Esophagus muscularis mucosa (tissue), 4 donors: ENCODE measurements at regions not wholly inside any gene's neighbourhood (a gene's known extent, or its start where the extent isn't known, plus 50 kb on each side); places are given as distances from the start of the nearest gene placed in this dataset.

Source experiments
- DNase-seq: peaks from one replicate; pipeline ENCODE4 v3.0.0-alpha.2; 2017; ENCODE audit errors: extremely low spot score
- H3K27ac ChIP-seq, 4 donors: fragments of 200-600 bp; sonication (generic); replicated peaks in 1 of 4; 1 replicate in 3 of 4; 2 replicates in 1 of 4; pipeline ENCODE4 v1.5.1; 2016 to 2019; ENCODE audit warnings: mild to moderate bottlenecking in 1 of 4
- H3K27me3 ChIP-seq, 4 donors: fragments of 200-600 bp; sonication (generic); one replicate each; pipeline versions ENCODE4 v1.5.1 to v1.6.0; 2016 to 2019
- H3K36me3 ChIP-seq, 4 donors: fragments of 200-600 bp; sonication (generic); one replicate each; pipeline ENCODE4 v1.5.1; 2016 to 2019
- H3K4me1 ChIP-seq, 4 donors: fragments of 200-600 bp; sonication (generic); one replicate each; pipeline ENCODE4 v1.5.1; 2016 to 2019
- H3K4me3 ChIP-seq, 4 donors: fragments of 200-600 bp; sonication (generic); 1 replicate in 2 of 4; 2 replicates in 2 of 4; pipeline ENCODE4 v1.5.1; 2016 to 2019; ENCODE audit warnings: mild to moderate bottlenecking in 4 of 4, moderate library complexity in 1 of 4
- H3K9me3 ChIP-seq, 4 donors: fragments of 200-600 bp; sonication (generic); 1 replicate in 3 of 4; 2 replicates in 1 of 4; pipeline ENCODE4 v1.5.1; 2016 to 2019
- CTCF ChIP-seq, 3 experiments: fragments of 200-600 bp in 2 of 3; fragments of 450-650 bp in 1 of 3; sonication (generic) in 2 of 3; IDR thresholded peaks; one replicate each; pipeline ENCODE4 v1.5.1; 2017 to 2019; ENCODE audit warnings: antibody characterized with exemption in 3 of 3, mild to moderate bottlenecking in 2 of 3, moderate library complexity in 1 of 3
- EP300 ChIP-seq: sonication (generic); formaldehyde crosslinking; IDR thresholded peaks from one replicate; pipeline ENCODE4 v1.6.1; 2017; ENCODE audit warnings: antibody characterized with exemption
- POLR2A ChIP-seq: fragments of 450-650 bp; IDR thresholded peaks from one replicate; pipeline ENCODE4 v1.6.1; 2017; ENCODE audit warnings: antibody characterized with exemption, moderate library complexity, mild to moderate bottlenecking, low read depth
- POLR2AphosphoS5 ChIP-seq, 2 donors: sonication (generic); formaldehyde crosslinking; IDR thresholded peaks; one replicate each; pipeline ENCODE4 v1.6.1; 2017; ENCODE audit warnings: antibody characterized with exemption in 2 of 2
- WGBS: methylation state at CpG from one replicate; pipeline ENCODE4 v1.1.5; 2018; 5-methylcytosine and 5-hydroxymethylcytosine counted together
- intact Hi-C: fragments of 100-400 bp; cut with DNase I; formaldehyde crosslinking; loops from one replicate; pipeline ENCODE4 v1.15.1; 2023

GRCh38 chr6:71080826-71081225, 124.0 kb upstream of the B3GAT2 start:
- H3K4me1 ChIP-seq, result peaks cover 0 to 6% (median 0%) of the 10 kb centered on the region in 4 donors
- H3K9me3 ChIP-seq, result peaks cover 0 to 11% (median 4%) of the 10 kb centered on the region in 4 donors
- WGBS, result 36% methylated on average over 4 of the region's 4 CpGs
- H3K4me3 ChIP-seq, result no peak overlapping the region
- no peak for DNase-seq
- no peak for TF ChIP-seq POLR2A
- TF ChIP-seq EP300, result no peak
- no peak for TF ChIP-seq POLR2AphosphoS5 (IDR thresholded peaks at IDR 0.05)
- no peak for TF ChIP-seq CTCF (IDR thresholded peaks at IDR 0.05)
- H3K27me3 ChIP-seq, result no peaks in the 10 kb centered on the region
- H3K27ac ChIP-seq, result no peak overlapping the region
- no peaks in the 10 kb centered on the region for H3K36me3 ChIP-seq
- intact Hi-C loops, result no loop called here

- Histone ChIP-seq H3K27ac (no peak overlapping the region), H3K4me1 (peaks cover 0 to 6% (median 0%) of the 10 kb centered on the region in 4 donors), H3K9me3 (peaks cover 0 to 11% (median 4%) of the 10 kb centered on the region in 4 donors), H3K4me3 (peak overlapping the region; percentile 9 to 36 (median 20)), H3K27me3 (no peaks in the 10 kb centered on the region), H3K36me3 (no peaks in the 10 kb centered on the region)
- 50% methylated on average over 6 of the region's 6 CpGs for WGBS
- TF ChIP-seq POLR2A (no peak), CTCF (IDR thresholded peaks at IDR 0.05) (no peak), EP300 (no peak), POLR2AphosphoS5 (IDR thresholded peaks at IDR 0.05) (no peak)
- no peak for DNase-seq
- intact Hi-C loops, result no loop called here
Observed at GRCh38 chr6:71082033-71082650, 125.3 kb upstream of the B3GAT2 start.

GRCh38 chr6:71083308-71083820, 126.5 kb upstream of the B3GAT2 start:
- intact Hi-C loops, result no loop called here
- DNase-seq, result no peak
- Histone ChIP-seq H3K9me3 (no peaks in the 10 kb centered on the region), H3K4me3 (no peak overlapping the region), H3K36me3 (no peaks in the 10 kb centered on the region), H3K27ac (no peak overlapping the region), H3K4me1 (peaks cover 0 to 6% (median 0%) of the 10 kb centered on the region in 4 donors), H3K27me3 (no peaks in the 10 kb centered on the region)
- 59% methylated on average over 6 of the region's 6 CpGs for WGBS
- no peak for TF ChIP-seq CTCF (IDR thresholded peaks at IDR 0.05)
- no peak for TF ChIP-seq POLR2A
- TF ChIP-seq EP300, result no peak
- no peak for TF ChIP-seq POLR2AphosphoS5 (IDR thresholded peaks at IDR 0.05)

GRCh38 chr6:71088166-71088565, 131.3 kb upstream of the B3GAT2 start:
- H3K27ac ChIP-seq, result no peak overlapping the region
- intact Hi-C loops, result no loop called here
- WGBS, result 60% methylated on average over 3 of the region's 3 CpGs

More at GRCh38 chr6:71088166-71088565, 131.3 kb upstream of the B3GAT2 start:
- Histone ChIP-seq H3K4me3 (no peak overlapping the region), H3K4me1 (no peaks in the 10 kb centered on the region), H3K27me3 (no peaks in the 10 kb centered on the region), H3K9me3 (no peaks in the 10 kb centered on the region), H3K36me3 (no peaks in the 10 kb centered on the region)
- no peak for DNase-seq
- TF ChIP-seq EP300 (no peak), CTCF (IDR thresholded peaks at IDR 0.05) (no peak), POLR2A (no peak), POLR2AphosphoS5 (IDR thresholded peaks at IDR 0.05) (no peak)
